Vagina (tissue), 2 donors: ENCODE measurements at regions not wholly inside any gene's neighbourhood (a gene's known extent, or its start where the extent isn't known, plus 50 kb on each side); places are given as distances from the start of the nearest gene placed in this dataset.

Experiments
- DNase-seq, 2 donors: peaks; one replicate each; pipeline ENCODE4 v3.0.0-alpha.2; 2017; ENCODE audit errors: extremely low spot score in 2 of 2
- H3K27ac ChIP-seq: fragments of 200-600 bp; sonication (generic); one replicate; pipeline ENCODE4 v1.5.1; 2019
- H3K27me3 ChIP-seq: fragments of 200-600 bp; sonication (generic); one replicate; pipeline ENCODE4 v1.5.1; 2019
- H3K36me3 ChIP-seq, 2 donors: fragments of 200-600 bp; sonication (generic); one replicate each; pipeline ENCODE4 v1.5.1; 2017 to 2019
- H3K4me1 ChIP-seq: fragments of 200-600 bp; sonication (generic); one replicate; pipeline ENCODE4 v1.5.1; 2019
- H3K4me3 ChIP-seq, 2 donors: fragments of 200-600 bp; sonication (generic); 1 replicate in 1 of 2; 2 replicates in 1 of 2; pipeline ENCODE4 v1.5.1; 2016 to 2019
- H3K9me3 ChIP-seq: fragments of 200-600 bp; sonication (generic); one replicate; pipeline ENCODE4 v1.5.1; 2019
- POLR2A ChIP-seq, 2 donors: fragments of 450-650 bp; IDR thresholded peaks; one replicate each; pipeline ENCODE4 v1.6.1; 2017; ENCODE audit warnings: antibody characterized with exemption in 2 of 2, mild to moderate bottlenecking in 2 of 2, moderate library complexity in 2 of 2
- POLR2AphosphoS5 ChIP-seq, 2 donors: sonication (generic); formaldehyde crosslinking; IDR thresholded peaks; one replicate each; pipeline ENCODE4 v1.9.0; 2017; ENCODE audit warnings: antibody characterized with exemption in 2 of 2, mild to moderate bottlenecking in 2 of 2, low read depth in 1 of 2; ENCODE audit not compliant: insufficient read depth in 1 of 2
- intact Hi-C: fragments of 100-400 bp; cut with DNase I; formaldehyde crosslinking; loops from one replicate; pipeline ENCODE4 v1.15.1; 2023
- TF ChIP-seq, protein P1 (sequence below), 3 experiments: fragments of 450-650 bp in 2 of 3; fragments of 200-600 bp in 1 of 3; sonication (generic) in 1 of 3; IDR thresholded peaks; one replicate each; pipeline ENCODE4 v1.5.1; 2017 to 2019; ENCODE audit warnings: antibody characterized with exemption in 3 of 3, mild to moderate bottlenecking in 2 of 3, moderate library complexity in 2 of 3

DNA sequence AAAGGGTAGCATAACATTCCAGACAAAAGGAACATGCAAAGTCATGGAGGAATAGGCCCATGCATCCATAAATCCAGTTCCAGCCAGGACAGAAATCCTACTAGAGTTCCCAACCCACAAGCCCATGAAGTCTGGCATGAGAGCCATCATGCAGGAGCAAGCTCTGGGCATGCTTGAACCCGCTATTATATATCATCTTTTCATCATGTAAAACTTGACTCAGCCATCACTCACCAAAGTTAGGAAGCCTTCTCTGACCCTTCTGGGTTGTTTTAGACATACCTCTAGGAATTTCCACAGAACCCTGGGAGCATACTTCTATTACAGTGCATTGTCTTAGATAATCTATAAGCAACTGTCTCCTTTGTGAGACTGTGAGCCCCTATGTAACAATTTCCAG, 293.0 kb upstream of the NPSR1 start:
- intact Hi-C loops = no loop called here
- Histone ChIP-seq H3K4me1 (no peaks in the 10 kb centered on the region), H3K9me3 (no peaks in the 10 kb centered on the region), H3K4me3 (no peak overlapping the region), H3K36me3 (no peaks in the 10 kb centered on the region), H3K27ac (no peak overlapping the region), H3K27me3 (no peaks in the 10 kb centered on the region)
- DNase-seq = no peak
- TF ChIP-seq POLR2AphosphoS5 (IDR thresholded peaks at IDR 0.05; ENCODE audit: insufficient read depth in 1 of 2, low read depth in 1 of 2) (no peak), POLR2A (IDR thresholded peaks at IDR 0.05) (no peak)
- TF ChIP-seq, protein P1, sequence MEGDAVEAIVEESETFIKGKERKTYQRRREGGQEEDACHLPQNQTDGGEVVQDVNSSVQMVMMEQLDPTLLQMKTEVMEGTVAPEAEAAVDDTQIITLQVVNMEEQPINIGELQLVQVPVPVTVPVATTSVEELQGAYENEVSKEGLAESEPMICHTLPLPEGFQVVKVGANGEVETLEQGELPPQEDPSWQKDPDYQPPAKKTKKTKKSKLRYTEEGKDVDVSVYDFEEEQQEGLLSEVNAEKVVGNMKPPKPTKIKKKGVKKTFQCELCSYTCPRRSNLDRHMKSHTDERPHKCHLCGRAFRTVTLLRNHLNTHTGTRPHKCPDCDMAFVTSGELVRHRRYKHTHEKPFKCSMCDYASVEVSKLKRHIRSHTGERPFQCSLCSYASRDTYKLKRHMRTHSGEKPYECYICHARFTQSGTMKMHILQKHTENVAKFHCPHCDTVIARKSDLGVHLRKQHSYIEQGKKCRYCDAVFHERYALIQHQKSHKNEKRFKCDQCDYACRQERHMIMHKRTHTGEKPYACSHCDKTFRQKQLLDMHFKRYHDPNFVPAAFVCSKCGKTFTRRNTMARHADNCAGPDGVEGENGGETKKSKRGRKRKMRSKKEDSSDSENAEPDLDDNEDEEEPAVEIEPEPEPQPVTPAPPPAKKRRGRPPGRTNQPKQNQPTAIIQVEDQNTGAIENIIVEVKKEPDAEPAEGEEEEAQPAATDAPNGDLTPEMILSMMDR (IDR thresholded peaks at IDR 0.05) = no peak

DNA sequence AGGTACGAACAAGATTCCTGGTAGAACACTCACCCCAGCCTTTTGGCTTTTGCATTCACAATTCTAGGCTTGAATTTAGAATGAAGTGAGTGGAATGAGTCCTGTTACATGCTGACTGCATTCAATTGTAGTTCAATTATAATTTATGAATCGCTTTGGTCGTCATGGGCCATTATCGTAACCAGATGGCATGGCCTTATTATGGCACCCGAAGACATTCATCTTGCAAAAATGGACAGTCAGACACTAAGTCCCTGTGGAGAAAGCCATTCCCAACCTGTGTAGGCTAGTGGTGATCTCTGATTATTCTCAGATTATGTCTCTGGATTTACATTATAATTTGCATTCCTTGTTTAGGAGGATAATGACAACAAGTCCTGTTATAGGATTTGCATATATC, 292.4 kb upstream of the NPSR1 start:
- no peak overlapping the region for H3K27ac ChIP-seq
- H3K4me1 ChIP-seq = no peaks in the 10 kb centered on the region
- no peaks in the 10 kb centered on the region for H3K36me3 ChIP-seq
- intact Hi-C loops = no loop called here
- H3K9me3 ChIP-seq = no peaks in the 10 kb centered on the region
- H3K27me3 ChIP-seq = no peaks in the 10 kb centered on the region
- TF ChIP-seq POLR2A (IDR thresholded peaks at IDR 0.05) (no peak), POLR2AphosphoS5 (IDR thresholded peaks at IDR 0.05; ENCODE audit: insufficient read depth in 1 of 2, low read depth in 1 of 2) (no peak)
- TF ChIP-seq, protein P1 (IDR thresholded peaks at IDR 0.05) = no peak
- no peak overlapping the region for H3K4me3 ChIP-seq
- DNase-seq = no peak

DNA sequence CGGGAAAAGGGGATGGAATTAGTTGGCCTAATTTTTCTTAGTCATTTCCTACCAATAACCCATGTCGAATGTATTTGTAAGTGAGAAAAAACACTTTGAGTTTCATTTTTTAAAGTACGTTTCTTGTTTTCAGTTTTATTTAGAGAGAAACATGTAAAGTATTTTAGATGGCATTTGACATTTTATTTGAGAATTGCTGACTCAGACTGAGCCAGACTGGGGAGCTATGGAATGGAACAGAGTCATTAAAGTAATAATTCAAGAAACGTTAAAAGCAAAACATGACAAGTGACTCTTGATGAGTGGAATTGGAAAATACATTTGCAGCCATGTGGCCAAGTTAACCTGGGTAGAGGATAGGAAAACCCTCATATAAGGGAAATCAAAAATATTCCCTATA, 286.1 kb upstream of the NPSR1 start:
- no peak for DNase-seq
- H3K4me3 ChIP-seq = no peak overlapping the region
- no peaks in the 10 kb centered on the region for H3K27me3 ChIP-seq
- intact Hi-C loops = no loop called here
- H3K9me3 ChIP-seq = no peaks in the 10 kb centered on the region
- H3K4me1 ChIP-seq = no peaks in the 10 kb centered on the region
- TF ChIP-seq POLR2A (IDR thresholded peaks at IDR 0.05) (no peak), POLR2AphosphoS5 (IDR thresholded peaks at IDR 0.05; ENCODE audit: insufficient read depth in 1 of 2, low read depth in 1 of 2) (no peak)
- TF ChIP-seq, protein P1 (IDR thresholded peaks at IDR 0.05) = no peak
- no peak overlapping the region for H3K27ac ChIP-seq
- no peaks in the 10 kb centered on the region for H3K36me3 ChIP-seq

DNA sequence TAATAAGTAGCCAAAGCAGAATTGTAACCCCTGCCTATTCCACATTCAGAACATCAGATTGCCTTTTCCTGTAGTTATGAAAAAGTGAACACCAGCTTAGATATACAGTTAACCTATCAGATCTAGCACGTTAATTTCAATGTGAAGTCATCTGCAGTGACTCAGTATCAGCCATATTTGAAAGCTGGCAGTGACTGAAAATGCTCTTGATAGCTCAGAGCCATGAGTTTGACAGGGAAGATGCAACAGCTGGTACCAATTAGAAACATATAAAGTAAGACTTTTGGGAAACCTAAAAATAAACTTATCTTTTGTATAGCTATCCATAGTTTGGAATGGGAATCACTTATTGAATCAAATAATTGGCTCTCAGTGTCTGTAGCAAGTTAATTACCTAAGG, 284.1 kb upstream of the NPSR1 start:
- intact Hi-C loops = no loop called here
- Histone ChIP-seq H3K9me3 (no peaks in the 10 kb centered on the region), H3K36me3 (no peaks in the 10 kb centered on the region), H3K27me3 (no peaks in the 10 kb centered on the region), H3K4me1 (no peaks in the 10 kb centered on the region), H3K27ac (no peak overlapping the region), H3K4me3 (no peak overlapping the region)
- TF ChIP-seq POLR2A (IDR thresholded peaks at IDR 0.05) (no peak), POLR2AphosphoS5 (IDR thresholded peaks at IDR 0.05; ENCODE audit: insufficient read depth in 1 of 2, low read depth in 1 of 2) (no peak)
- TF ChIP-seq, protein P1 (IDR thresholded peaks at IDR 0.05) = no peak
- no peak for DNase-seq

DNA sequence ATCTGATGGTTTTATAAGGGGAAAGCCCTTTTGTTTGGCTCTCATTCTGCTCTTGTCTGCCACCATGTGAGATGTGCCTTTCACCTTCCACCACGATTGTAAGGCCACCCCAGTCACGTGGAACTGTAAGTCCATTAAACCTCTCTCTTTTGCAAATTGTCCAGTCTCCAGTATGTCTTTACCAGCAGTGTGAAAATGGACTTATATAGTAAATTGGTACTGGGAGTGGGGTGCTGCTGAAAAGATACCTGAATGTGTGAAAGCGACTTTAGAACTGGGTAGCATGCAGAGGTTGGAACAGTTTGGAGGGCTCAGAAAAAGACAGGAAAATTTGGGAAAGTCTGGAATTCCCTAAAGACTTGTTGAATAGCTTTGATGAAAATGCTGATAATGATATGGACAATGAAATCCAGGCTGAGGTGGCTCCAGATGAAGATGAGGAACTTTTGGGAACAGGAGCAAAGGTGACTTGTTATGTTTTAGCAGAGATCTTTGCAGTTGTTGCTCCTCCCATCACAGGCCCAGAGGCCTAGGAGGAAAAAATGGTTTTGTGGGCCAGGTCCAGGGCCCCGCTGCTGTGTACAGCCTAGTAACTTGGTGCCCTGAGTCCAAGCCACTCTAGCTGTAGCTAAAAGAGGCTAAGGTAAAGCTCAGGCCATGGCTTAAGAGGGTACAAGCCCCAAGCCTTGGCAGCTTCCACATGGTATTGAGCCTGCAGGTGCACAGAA, 275.7 kb upstream of the NPSR1 start:
- no peak overlapping the region for H3K27ac ChIP-seq
- H3K4me3 ChIP-seq = no peak overlapping the region
- H3K4me1 ChIP-seq = no peaks in the 10 kb centered on the region
- intact Hi-C loops = no loop called here
- no peak for DNase-seq
- TF ChIP-seq POLR2A (IDR thresholded peaks at IDR 0.05) = no peak
- TF ChIP-seq POLR2AphosphoS5 (IDR thresholded peaks at IDR 0.05; ENCODE audit: insufficient read depth in 1 of 2, low read depth in 1 of 2) = no peak
- TF ChIP-seq, protein P1 (IDR thresholded peaks at IDR 0.05) = no peak
- no peaks in the 10 kb centered on the region for H3K36me3 ChIP-seq
- H3K9me3 ChIP-seq = no peaks in the 10 kb centered on the region
- no peaks in the 10 kb centered on the region for H3K27me3 ChIP-seq
